Heart left ventricle (tissue), 13 donors: ENCODE measurements at regions not wholly inside any gene's neighbourhood (a gene's known extent, or its start where the extent isn't known, plus 50 kb on each side); places are given as distances from the start of the nearest gene placed in this dataset.

Source experiments
- POLR2A ChIP-seq, 2 donors: fragments of 450-650 bp; IDR thresholded peaks; one replicate each; pipeline ENCODE4 v1.6.1; 2017; ENCODE audit warnings: antibody characterized with exemption in 2 of 2, mild to moderate bottlenecking in 2 of 2, moderate library complexity in 2 of 2
- TF ChIP-seq, protein P1 (sequence below), 12 donors: fragments of 200-600 bp; sonication (generic) in 4 of 12; IDR thresholded peaks; one replicate each; pipeline versions ENCODE4 v1.5.0 to v1.8.0; 2018 to 2022; ENCODE audit warnings: antibody characterized with exemption in 12 of 12, mild to moderate bottlenecking in 5 of 12
- donor health status: ischemic (EF 13 %, LVEDD 7.1; RV severe dilation, severe dysfunction).
- donor health status: DM: no; HTN: yes; CAD: no.
- donor health status: DM: no; HTN: no; CAD: no.
- donor health status: ischemic (EF 25% LVEDD 6.9; RV normal size, moderate dysfunction).
- donor health status: ischemic (EF 25% LVEDD 5.7; RV mildly dilated, moderate dysfunction).
- donor health status: ischemic (EF 35%, LVEDD 5.7; RV mildly dilated, moderate dysfunction).
- donor health status: nonischemic (EF 11% LVEDD 7.7; RV severe dilation, severe dysfunction).
- donor health status: DM: yes; HTN: yes; CAD: no.
- donor health status: PGD.
- donor health status: ischemic (EF 29% LVEDD 5.4; RV normal size, mild dysfunction).
- donor health status: nonischemic (EF 23%, LVEDD 6.1; RV moderate dilation, normal function).

- TF ChIP-seq, protein P1, sequence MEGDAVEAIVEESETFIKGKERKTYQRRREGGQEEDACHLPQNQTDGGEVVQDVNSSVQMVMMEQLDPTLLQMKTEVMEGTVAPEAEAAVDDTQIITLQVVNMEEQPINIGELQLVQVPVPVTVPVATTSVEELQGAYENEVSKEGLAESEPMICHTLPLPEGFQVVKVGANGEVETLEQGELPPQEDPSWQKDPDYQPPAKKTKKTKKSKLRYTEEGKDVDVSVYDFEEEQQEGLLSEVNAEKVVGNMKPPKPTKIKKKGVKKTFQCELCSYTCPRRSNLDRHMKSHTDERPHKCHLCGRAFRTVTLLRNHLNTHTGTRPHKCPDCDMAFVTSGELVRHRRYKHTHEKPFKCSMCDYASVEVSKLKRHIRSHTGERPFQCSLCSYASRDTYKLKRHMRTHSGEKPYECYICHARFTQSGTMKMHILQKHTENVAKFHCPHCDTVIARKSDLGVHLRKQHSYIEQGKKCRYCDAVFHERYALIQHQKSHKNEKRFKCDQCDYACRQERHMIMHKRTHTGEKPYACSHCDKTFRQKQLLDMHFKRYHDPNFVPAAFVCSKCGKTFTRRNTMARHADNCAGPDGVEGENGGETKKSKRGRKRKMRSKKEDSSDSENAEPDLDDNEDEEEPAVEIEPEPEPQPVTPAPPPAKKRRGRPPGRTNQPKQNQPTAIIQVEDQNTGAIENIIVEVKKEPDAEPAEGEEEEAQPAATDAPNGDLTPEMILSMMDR (IDR thresholded peaks at IDR 0.05), result no peak
- no peak for TF ChIP-seq POLR2A (IDR thresholded peaks at IDR 0.05)
Observed at GRCh38 chr3:87136066-87136596, 91.0 kb upstream of the CHMP2B start.
